ENCODE measurements at regions not wholly inside any gene's neighbourhood (a gene's known extent, or its start where the extent isn't known, plus 50 kb on each side); places are given as distances from the start of the nearest gene placed in this dataset.

DNA sequence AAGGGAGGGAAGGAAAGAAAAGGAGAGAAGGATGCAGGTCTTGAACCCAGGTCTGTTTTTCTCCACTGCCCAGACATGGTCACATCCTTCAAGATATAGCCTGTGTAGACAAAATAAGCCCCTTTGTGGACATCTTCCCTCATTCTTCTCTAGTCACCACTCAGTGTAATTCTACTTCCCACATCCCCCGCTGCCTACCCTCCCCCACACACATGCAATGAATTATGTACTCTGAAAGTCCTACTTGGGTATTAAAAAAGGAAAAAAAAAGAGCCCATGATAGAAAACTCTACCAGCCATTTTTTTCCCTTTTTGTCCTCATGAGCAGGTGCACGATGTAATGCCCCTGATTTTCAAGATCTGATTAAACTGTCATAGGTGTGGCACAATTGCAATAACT is 346.0 kb downstream of the MN1 start:
- ATAC-seq = no peak
- intact Hi-C loops (cut with DNase I) = no loop called here
- no peak for DNase-seq

DNA sequence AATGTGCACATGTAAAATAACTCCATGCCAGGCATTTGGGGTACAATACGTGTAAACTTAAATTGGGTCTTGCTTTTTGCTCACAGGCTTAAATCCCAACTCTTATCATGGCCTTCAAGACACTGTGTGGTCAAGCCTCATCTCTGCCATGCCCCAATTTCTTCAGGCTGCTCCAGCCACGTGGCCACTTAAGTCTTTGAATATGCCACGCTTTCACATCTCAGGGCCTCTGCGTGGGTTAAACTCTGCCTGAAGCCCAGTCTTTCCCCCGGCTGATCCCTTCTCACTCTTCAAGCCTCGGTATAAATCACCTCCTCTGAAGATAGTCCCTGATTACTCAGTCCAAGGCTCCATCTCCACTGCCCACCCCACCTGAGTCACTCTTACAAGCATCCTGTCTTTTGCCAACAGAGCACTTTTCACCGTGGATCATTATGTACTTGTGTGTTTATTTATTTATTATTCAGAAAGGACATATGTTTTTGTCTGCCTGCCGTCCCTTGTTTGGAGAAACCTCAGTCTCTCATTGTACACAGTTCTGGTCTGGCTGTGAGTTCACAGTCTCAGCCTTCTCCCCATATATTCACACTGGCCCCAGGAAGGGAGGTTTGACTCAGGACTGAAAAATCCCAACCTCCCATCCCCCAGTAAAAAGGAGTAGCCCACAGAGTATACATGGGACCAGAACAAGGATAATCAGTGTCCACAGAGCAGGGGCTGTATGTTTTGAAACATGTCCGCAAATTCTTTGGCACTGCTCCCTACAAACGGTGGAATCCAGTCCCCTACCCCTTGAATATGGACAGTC is 344.7 kb downstream of the MN1 start:
- intact Hi-C loops (cut with DNase I) = no loop called here
- no peak for DNase-seq
- peak in 1 of 2 donors; percentile 77 for ATAC-seq

DNA sequence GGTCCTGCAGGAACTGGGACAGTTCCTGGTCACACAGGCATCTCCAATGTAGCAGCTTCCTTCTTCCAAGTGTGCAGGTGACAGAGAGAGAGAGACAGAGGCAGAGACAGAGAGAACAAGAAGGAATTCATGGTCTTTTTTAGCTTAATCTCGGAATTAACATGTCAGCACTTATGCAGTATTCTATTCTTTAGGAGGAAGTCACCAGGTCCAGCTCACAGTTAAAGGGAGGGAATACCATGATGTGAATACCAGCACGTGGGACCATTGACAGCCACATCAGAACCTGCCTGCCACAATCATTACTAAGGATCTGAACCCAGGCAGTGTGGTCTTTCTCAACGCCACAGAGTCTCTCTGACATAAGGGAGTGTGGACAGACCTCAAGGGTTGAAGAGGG is 341.6 kb downstream of the MN1 start:
- DNase-seq (no peak), ATAC-seq (no peak)
- intact Hi-C loops (cut with DNase I) = no loop called here

DNA sequence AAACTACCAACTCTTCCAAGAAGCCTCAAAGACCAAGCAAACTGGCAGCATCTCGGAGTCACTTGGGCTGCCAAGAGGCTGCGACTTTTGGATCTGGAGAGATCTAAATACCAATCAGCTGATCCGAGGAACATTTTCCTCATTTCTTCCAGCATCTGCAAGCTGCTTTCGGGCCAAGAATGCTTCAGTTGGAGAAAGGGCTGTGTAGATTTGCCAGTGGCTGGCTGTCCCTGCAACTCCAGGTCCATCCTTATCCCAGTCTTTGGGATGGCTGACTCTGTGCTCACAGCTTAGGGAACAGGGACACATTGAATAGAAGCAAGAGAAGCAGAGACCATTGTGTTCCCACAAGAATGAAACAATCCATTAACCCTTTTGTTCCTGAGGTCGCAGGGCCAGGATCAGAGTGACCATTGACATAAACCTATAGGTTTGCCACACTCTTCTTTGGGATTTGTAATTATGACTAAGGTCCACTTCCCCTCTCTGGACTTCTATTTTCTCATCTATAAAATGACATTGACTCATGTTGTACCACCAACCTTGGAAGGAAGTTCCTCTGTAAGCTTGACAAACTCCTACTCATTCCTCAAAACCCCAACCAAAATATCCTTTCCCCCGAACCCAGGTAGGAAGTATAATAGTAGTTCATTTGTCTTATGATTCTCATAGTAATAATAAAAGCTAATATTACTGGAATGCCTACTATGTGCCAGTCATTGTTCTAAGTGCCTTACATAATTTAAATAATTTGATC is 340.8 kb downstream of the MN1 start:
- ATAC-seq (peak; percentile 14 to 82), DNase-seq (peak; percentile 35)
- intact Hi-C loops (cut with DNase I) = no loop called here

DNA sequence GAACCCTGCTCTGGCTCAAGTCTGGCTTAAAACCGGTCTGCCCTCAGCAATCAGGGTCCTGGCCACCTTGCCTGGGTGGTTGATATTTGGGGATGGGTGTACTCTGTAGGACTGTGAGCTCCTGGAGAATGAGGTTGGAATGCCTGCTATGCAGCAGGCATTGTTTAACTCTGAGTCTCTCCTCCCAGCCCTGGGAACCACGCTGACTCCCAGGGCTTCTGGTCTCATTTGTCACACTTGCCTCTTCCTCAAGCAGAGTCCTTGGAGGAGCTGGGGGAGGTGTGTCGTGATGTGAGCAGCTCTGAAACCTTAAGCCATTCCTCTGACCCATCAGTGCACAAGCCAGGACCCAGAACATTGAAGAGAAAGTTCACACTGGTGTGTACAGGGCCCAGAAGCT is 340.1 kb downstream of the MN1 start:
- intact Hi-C loops (cut with DNase I) = no loop called here
- DNase-seq = no peak
- no peak for ATAC-seq

DNA sequence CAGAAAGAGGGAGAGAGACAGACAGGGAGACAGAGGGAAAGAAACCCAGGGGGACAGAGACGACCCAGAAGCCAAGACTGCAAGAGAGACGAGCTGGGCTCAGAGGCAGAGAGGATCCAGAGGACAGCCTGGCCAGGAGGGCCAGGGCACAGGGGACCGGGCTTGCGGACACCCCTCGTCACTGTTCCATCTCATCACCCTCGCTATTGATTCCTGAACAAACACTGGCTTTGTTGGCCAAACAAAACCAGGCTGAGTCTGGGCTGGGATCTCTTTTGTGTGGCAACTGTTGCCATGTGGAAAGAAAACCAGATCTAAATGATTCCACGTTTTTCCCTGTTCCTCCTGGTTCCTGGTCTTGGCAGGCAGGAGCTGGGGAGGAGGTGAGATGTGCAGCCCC is 339.4 kb downstream of the MN1 start:
- ATAC-seq = no peak
- intact Hi-C loops (cut with DNase I) = no loop called here
- DNase-seq = no peak

DNA sequence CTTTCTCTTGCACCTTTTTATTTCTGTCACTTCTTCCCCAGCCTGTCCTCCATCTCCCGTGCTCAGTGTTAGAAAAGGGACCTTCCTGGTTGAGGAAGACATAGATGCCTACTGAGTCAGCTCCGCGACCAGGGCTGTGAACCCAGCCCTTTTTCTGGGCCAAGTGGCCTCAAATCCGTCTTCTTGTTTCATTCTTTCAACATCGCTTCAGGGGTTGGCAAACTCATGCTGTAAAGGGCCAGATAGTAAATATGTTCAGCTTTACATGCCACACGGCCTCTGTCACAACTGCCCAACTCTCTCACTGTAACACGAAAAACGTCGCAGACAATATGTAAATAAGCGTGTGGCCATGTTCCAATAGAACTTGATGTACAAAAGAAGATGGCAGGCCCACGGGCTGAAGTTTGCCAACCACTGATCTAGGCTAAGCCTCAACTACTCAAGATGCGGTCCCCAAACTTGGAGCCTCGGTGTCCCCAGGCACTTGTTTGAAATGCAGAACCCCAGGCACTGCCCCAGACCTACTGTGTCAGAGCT is 338.4 kb downstream of the MN1 start:
- DNase-seq = no peak
- intact Hi-C loops (cut with DNase I) = no loop called here
- no peak for ATAC-seq

DNA sequence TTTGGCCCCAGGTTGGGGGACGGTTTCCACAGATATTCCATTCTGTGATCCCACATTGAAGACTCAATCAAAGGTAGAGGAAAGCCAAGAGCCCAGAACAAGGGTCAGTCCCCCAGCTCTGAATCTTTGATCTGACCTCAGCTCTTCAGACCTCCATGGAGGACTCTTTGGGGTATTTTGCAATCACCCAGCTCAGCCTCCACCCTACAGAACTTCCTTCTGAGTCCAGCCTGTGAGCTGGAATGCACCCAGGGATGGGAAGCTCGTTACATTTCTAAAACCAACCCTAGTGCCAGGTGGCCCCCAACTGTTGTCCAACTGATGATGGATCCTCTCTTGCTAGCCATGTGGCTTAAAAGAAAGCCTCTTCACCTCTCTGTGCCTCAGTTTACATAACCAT is 335.3 kb downstream of the MN1 start:
- ATAC-seq (no peak), DNase-seq (no peak)
- intact Hi-C loops (cut with DNase I) = no loop called here

DNA sequence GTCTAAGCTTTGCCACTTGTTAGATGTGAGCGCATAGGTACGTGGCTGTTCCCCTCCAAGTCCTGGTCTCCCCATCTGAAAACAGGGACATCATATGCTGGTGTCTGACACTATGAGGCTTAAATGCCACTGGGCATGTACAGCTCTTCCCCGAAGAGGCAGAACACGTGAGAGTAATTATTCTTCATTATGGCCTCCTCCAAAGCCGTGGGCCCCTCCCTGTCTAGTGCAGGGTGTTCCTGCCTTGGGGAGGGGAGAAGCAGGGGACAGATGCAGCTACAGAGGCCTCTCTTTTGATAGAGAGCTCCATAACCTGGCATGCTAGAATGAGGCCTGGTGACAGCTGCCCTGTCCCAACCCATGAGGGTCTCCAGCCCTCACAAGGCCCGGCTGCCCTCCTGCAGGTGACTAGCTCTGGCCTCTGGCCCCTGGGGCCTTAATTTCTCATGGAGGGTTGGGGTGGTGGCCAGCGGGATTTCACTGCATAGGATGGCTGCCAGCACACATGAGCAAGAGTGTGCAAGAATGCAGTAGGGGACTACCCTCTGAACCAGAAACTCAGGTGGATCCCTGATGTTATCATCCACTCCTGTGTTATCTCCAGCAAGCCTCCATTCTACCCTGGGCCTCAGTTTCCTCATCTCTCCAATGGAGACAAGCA is 334.6 kb downstream of the MN1 start:
- DNase-seq = no peak

DNA sequence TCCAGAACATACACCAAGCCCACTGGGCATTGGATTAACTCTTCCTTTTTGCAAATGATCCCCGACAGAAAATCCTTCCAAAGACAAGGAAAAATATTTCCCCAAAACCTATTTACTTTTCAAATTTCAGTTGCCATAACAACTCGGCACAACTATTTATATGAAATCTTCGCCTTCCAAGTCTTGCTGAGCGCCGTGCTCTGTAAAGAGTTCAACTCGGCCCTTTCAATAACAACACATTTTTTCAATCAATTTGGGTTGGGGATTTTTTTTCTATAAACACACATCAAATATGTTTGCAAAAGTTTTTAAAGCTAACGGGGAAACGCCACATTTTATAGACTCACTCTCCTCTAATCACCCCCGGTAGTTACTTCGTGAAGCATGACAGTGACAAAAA is 333.8 kb downstream of the MN1 start:
- ATAC-seq (no peak), DNase-seq (no peak)
- intact Hi-C loops (cut with DNase I) = no loop called here

More for the DNA sequence above, 334.6 kb downstream of the MN1 start:
- ATAC-seq = no peak
- intact Hi-C loops (cut with DNase I) = no loop called here

DNA sequence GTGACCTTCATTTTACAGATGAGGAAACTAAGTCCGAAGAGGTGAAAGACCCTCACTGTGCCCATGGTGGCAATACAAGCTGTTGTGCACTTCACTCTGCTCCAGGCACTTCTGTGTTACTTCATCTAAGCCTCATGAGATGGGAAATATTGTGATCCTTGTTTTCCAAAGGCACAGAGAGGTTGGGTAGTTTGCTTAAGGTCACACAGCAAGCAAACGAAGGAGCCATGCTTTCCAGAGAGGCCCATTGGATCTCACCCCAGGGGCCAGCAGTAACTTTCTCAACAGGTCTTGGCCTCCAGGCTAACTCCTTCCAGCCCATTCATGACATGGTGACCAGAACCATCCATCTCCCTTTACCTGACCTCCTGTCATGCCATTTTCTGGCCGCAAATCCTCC is 332.8 kb downstream of the MN1 start:
- DNase-seq (no peak), ATAC-seq (no peak)
- intact Hi-C loops (cut with DNase I) = no loop called here

DNA sequence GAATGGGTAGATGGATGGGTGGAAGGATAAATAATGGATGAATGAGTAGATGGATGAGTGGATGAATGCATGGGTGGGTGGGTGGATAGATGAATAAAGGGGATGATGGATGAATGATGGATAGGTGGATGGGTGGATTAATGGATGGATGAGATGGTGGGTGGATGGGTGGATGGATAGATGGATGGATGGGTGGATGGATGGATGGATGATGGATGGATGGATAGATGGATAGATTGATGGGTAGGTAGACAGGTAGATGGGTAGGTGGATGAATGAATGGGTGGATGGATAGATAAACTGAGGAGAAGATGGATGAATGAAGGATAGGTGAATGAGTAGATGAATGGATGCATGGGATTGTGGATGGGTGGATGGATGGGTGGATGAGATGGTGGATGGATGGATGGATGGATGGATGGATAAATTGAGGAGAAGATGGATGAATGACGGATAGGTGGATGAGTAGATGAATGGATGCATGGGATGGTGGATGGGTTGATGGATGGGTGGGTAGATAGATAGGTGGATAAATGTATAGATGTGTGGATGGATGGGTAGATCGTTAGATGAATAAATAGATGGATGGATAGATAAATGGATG is 331.3 kb downstream of the MN1 start:
- ATAC-seq (no peak), DNase-seq (no peak)
- intact Hi-C loops (cut with DNase I) = no loop called here

DNA sequence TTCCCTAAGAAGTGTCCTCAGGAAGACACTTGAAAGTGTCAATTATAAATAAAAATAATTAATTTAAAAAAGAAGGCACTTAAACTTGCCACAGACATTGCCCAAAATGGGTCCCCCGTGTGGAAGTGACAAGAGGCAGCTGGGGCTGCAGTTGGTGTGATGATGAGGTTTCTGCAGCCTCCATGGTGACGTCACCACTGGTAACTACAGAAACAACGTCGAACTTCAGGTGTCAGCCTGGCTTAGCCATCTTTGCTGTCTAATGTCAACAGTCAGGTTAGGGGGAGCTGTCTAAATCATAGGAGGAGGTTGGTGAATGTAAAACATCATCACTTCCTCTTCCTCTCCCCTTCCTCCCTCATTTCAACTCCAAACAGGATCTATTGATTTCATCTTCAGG is 328.6 kb downstream of the MN1 start:
- ATAC-seq (no peak), DNase-seq (no peak)
- intact Hi-C loops (cut with DNase I) = no loop called here

DNA sequence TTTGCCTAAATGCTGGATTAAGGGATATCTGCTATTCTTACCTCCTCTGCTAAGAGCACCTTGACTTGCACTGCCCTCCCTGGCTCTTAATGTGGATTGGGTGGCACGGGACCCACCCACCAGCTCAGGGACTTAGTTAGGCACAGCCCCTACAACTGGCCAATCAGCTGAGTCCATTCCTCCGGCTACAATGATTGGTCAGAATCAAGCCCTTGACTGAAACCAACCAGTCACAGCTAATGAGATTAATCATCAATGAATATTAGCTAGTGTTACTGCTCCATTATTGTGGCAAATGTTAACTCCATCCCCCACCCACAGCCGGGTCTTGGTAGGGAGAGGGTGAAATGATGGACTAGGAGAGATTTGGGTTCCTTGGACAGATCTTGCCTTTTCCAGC is 328.0 kb downstream of the MN1 start:
- intact Hi-C loops (cut with DNase I) = no loop called here
- no peak for DNase-seq

DNA sequence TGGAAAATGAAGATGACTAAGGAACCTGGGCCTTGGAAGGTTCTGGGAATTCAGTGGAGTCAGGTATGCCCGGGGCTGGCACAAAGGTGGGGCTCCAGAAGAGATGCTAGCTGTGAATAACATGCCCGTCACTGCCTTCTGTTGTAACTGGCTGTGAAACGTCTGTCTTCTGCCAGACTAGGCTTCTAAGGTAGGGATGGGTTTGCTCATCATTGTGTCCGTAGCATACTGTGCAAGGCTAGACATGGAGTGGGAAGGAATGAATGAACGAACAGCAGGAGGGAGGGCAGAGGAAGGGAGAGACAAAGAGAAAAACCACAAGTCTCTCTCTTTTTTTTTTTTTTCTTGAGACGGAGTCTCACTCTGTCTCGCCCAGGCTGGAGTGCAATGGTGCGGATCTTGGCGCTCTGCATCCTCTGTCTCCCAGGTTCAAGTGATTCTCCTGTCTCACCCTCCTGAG is 327.4 kb downstream of the MN1 start:
- intact Hi-C loops (cut with DNase I) = no loop called here
- DNase-seq (no peak), ATAC-seq (peak; percentile 41 to 81)

More for the DNA sequence above, 328.0 kb downstream of the MN1 start:
- ATAC-seq = no peak

DNA sequence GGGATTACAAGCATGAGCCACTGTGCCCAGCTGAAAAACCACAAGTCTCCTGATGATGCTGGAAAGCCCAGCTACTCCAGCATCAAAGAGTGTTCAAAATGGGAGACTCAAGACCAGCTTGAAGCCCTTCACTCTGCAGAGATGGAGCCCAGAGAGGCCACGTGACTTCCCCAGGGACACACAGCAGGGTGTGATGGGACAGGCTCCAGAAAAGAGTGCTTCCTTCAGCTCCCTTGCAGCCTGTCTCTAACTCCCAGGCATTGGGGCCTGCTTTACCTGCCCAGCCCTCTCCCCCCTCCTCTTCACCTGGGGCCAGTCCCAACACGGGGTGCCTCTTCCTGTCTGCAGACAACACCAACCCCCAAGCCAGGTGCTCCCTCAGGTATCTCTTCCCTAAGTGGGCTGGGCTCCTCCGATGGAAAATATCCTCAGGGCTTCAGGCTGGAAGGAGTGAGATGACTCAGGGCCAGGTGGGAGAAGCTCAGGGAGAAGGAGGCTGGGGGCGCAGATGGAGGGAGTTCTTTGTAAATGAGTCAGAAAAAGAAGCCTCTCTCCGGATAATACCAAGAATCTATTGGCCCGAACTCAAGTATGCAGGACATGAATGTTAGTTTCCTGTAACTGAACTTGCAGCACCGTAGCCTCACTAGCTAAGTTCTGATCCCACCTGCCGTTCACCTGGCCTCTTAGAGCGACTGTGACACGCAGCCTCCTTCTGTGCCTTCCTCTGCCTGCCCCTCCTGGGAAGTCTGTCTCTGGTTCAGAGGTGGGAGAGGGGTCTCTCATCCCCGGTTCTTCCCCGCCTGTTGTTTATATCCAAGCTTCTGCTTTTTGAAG is 326.6 kb downstream of the MN1 start:
- ATAC-seq (peak in 1 of 2 donors; percentile 87), DNase-seq (peak; percentile 37)
- intact Hi-C loops (cut with DNase I) = no loop called here

DNA sequence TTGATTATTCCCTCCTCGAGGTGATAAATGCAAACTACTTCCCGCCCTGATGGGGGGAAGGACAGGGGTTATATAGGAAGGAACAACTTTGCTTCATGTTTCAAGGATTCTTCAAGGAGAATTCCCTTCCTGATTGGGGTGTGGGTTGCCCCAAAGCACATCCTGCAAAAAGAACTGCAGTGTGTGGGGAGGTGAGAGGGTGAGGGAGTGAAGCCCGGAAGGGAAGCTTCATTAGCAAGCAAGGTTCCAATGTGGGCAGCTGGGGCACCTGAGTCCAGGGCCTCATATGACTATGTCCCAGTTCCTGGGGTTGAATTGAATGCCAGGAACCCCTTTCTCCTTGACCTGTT is 326.0 kb downstream of the MN1 start:
- DNase-seq (no peak), ATAC-seq (no peak)
- intact Hi-C loops (cut with DNase I) = no loop called here

DNA sequence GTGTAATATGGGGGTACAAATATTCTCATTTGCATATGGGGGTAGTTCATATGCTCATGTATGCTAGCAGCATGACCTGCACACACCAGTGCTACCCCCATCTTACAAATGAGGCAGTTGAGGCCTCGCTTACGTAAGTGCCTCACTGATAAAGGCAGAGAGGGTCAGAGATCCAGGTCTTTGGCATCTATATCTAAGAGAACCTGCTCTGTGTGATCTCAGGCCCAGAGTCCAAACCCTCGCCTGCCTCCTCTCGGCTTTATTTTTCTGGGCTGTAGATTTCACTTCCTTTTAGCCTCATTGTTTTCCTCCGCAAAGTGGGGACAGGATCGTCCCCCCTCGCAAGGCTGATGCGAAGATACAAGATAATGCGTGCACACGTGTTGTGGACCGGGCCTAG is 325.2 kb downstream of the MN1 start:
- ATAC-seq (peak in 1 of 2 donors; percentile 18), DNase-seq (no peak)
- intact Hi-C loops (cut with DNase I) = no loop called here

DNA sequence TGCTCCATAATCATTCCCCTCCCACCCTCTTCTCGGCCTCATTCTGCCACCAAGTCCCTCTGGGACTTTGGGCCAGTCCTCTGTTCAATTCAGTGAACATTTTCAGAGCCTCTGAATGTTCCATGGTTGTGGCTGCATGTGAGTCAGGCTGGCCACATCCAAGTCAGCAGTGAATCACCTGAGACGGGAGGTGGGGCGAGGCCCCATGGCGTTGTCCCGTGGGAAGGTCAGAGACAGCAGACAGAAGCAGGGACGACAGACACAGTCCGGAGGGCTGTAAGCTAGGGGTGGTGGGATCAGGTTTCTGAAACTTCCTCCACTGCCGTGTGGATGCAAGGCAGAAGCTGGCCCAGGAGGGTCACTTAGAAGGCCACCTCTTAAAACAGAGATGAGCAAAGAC is 324.8 kb downstream of the MN1 start:
- peak in 1 of 2 donors; percentile 27 for ATAC-seq
- DNase-seq = no peak
- intact Hi-C loops (cut with DNase I) = no loop called here
